Effector memory CD4-positive, alpha-beta T cell (primary cell): ENCODE measurements at regions not wholly inside any gene's neighbourhood (a gene's known extent, or its start where the extent isn't known, plus 50 kb on each side); places are given as distances from the start of the nearest gene placed in this dataset.

ENCODE experiments used
- DNase-seq, 3 donors: peaks; one replicate each; pipeline ENCODE4 v3.0.0-alpha.2; 2020
- H3K27ac ChIP-seq: 2 replicates; pipeline ENCODE4 v1.7.0; 2013; ENCODE audit warnings: mild to moderate bottlenecking, low read length, moderate library complexity; ENCODE audit not compliant: insufficient read depth, poor library complexity, severe bottlenecking
- H3K27me3 ChIP-seq: replicated peaks from 2 replicates; pipeline ENCODE4 v1.7.0; 2013; ENCODE audit warnings: mild to moderate bottlenecking, low read length; ENCODE audit not compliant: insufficient read depth, control insufficient read depth, poor library complexity, severe bottlenecking
- H3K36me3 ChIP-seq: 2 replicates; pipeline ENCODE4 v1.7.0; 2013; ENCODE audit warnings: mild to moderate bottlenecking, low read length, moderate library complexity; ENCODE audit not compliant: control insufficient read depth, insufficient read depth
- H3K4me1 ChIP-seq: 2 replicates; pipeline ENCODE4 v1.7.0; 2013; ENCODE audit warnings: low read length, mild to moderate bottlenecking; ENCODE audit not compliant: control insufficient read depth, insufficient read depth, poor library complexity, severe bottlenecking
- H3K4me3 ChIP-seq: 2 replicates; pipeline ENCODE4 v1.7.0; 2013; ENCODE audit warnings: low read length, low read depth, mild to moderate bottlenecking; ENCODE audit not compliant: insufficient read depth, poor library complexity, severe bottlenecking
- H3K9me3 ChIP-seq: 2 replicates; pipeline ENCODE4 v1.7.0; 2013; ENCODE audit warnings: mild to moderate bottlenecking, low read length, moderate library complexity; ENCODE audit not compliant: control insufficient read depth

- DNase-seq: no peak
- no peaks in the 10 kb centered on the region for H3K9me3 ChIP-seq
- H3K4me3 ChIP-seq: no peak overlapping the region
- no peaks in the 10 kb centered on the region for H3K27me3 ChIP-seq
- H3K27ac ChIP-seq: no peak overlapping the region
- H3K4me1 ChIP-seq: no peaks in the 10 kb centered on the region
- H3K36me3 ChIP-seq: no peaks in the 10 kb centered on the region
These were observed 655.4 kb upstream of the GBE1 start for GRCh38 chr3:82416830-82417229.

- DNase-seq: no peak
- no peaks in the 10 kb centered on the region for H3K36me3 ChIP-seq
- no peaks in the 10 kb centered on the region for H3K9me3 ChIP-seq
- no peaks in the 10 kb centered on the region for H3K27me3 ChIP-seq
- no peak overlapping the region for H3K27ac ChIP-seq
- H3K4me3 ChIP-seq: no peak overlapping the region
- H3K4me1 ChIP-seq: no peaks in the 10 kb centered on the region
These were observed 654.9 kb upstream of the GBE1 start for GRCh38 chr3:82416349-82416748.

GRCh38 chr3:82413171-82413570 lies 651.7 kb upstream of the GBE1 start:
- no peak for DNase-seq
- Histone ChIP-seq H3K9me3 (no peaks in the 10 kb centered on the region), H3K36me3 (no peaks in the 10 kb centered on the region), H3K27ac (no peak overlapping the region), H3K4me3 (no peak overlapping the region), H3K4me1 (no peaks in the 10 kb centered on the region), H3K27me3 (no peaks in the 10 kb centered on the region)

DNA sequence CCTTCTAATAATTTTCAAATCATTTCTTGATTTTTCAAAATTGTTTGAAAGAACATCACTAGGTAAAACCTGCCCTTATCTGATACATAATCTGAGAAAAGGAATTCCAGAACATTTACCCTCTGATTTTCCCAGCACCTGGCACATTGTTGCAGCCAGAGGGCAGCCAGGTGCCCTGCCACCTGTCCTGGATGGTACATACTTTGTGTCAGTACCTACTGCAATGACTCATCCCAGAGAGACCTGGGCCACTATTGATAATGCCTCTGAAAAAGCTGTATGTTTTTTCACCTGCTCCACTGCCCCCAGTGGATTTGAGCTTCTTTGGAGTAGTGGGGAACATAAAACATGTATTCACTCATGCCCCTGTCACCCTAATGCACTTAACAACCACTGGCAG lies 648.9 kb upstream of the GBE1 start:
- Histone ChIP-seq H3K4me3 (no peak overlapping the region), H3K4me1 (no peaks in the 10 kb centered on the region), H3K27ac (no peak overlapping the region), H3K27me3 (no peaks in the 10 kb centered on the region), H3K36me3 (no peaks in the 10 kb centered on the region), H3K9me3 (no peaks in the 10 kb centered on the region)
- no peak for DNase-seq

DNA sequence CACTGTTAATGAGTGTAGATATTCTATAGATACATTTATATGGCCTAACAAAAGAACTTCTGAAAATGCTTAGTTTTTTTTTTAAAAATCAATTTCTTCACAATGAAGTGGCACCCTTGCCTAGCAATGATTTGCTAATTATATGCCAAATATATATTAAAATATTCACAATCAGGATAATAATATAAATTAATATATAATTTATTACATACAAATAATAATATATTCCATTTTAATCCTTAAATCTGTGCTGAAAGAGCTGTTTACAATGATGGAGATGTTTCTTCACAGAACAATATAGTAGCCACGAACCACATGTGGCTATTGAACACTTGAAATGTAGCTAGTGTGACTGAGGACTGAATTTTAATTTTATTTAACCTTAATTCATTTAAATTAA lies 648.4 kb upstream of the GBE1 start:
- Histone ChIP-seq H3K9me3 (no peaks in the 10 kb centered on the region), H3K4me1 (no peaks in the 10 kb centered on the region), H3K36me3 (no peaks in the 10 kb centered on the region), H3K27ac (no peak overlapping the region), H3K27me3 (no peaks in the 10 kb centered on the region), H3K4me3 (no peak overlapping the region)
- no peak for DNase-seq

- Histone ChIP-seq H3K36me3 (no peaks in the 10 kb centered on the region), H3K27me3 (no peaks in the 10 kb centered on the region), H3K4me3 (no peak overlapping the region), H3K9me3 (no peaks in the 10 kb centered on the region), H3K27ac (no peak overlapping the region), H3K4me1 (no peaks in the 10 kb centered on the region)
- no peak for DNase-seq
These were observed 630.8 kb upstream of the GBE1 start for GRCh38 chr3:82392203-82392775.

DNA sequence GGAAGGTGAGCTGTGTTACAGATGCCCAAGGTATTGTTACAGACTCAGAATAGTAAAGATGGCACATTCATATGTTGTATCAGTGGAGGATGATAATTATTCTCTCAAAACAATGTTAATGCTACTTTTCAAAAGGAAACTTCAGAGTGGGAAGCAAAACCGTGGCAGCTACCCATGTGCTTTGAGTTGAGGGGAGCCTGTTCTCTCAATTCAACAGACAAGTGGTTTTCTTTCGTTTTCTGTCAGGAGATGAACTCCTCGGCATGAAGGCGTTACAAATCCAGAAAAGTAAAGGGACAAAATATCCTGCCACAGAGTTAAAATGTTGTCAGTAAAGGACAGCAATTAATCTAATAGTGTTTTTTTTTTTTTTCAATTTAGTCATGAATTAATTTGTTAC lies 629.4 kb upstream of the GBE1 start:
- no peak overlapping the region for H3K27ac ChIP-seq
- DNase-seq: no peak
- no peaks in the 10 kb centered on the region for H3K27me3 ChIP-seq

DNA sequence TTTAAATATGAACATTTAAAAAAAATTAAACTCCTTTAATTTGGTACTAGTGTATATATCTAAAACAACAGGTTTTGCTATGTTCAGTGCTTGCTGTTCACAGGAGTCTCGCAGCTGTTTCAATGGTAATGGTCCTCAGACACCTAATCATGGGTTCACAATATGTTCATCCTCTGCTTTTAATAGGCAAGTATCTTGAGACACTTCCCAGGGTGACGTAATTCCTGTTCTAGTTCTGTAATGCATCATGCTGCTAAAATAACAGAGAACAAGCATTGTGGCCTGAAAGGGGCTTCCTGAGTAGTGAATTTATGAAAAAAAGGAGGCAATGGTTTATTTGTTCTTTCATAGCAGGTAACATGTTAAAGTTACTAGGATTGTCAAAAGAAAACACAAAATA lies 625.2 kb upstream of the GBE1 start:
- DNase-seq: no peak
- Histone ChIP-seq H3K4me1 (no peaks in the 10 kb centered on the region), H3K4me3 (no peak overlapping the region), H3K9me3 (no peaks in the 10 kb centered on the region), H3K36me3 (no peaks in the 10 kb centered on the region), H3K27ac (no peak overlapping the region), H3K27me3 (no peaks in the 10 kb centered on the region)

More for the DNA sequence above, 629.4 kb upstream of the GBE1 start:
- H3K4me3 ChIP-seq: no peak overlapping the region
- no peaks in the 10 kb centered on the region for H3K9me3 ChIP-seq
- H3K4me1 ChIP-seq: no peaks in the 10 kb centered on the region
- H3K36me3 ChIP-seq: no peaks in the 10 kb centered on the region

DNA sequence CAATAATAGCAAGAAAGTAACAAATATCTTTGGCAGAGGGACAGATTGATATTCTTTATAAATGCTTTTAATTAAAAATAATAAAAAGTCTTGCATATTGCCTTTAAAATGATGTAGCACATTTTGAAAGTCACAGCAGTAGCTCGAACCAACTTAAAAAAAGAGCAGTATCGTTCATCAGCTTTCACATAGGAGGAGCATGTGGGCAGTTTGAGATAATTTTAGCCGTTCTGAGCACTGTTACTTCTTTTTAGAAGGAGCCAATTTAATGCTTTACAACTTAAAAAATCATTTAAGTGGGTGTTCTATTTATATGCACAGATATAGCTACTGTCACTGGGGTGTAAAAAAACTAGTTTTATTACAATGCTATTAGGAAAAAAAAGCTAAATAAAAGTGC lies 622.7 kb upstream of the GBE1 start:
- Histone ChIP-seq H3K27ac (no peak overlapping the region), H3K4me3 (no peak overlapping the region), H3K4me1 (no peaks in the 10 kb centered on the region), H3K27me3 (no peaks in the 10 kb centered on the region), H3K36me3 (no peaks in the 10 kb centered on the region), H3K9me3 (no peaks in the 10 kb centered on the region)
- no peak for DNase-seq

- Histone ChIP-seq H3K9me3 (no peaks in the 10 kb centered on the region), H3K4me1 (no peaks in the 10 kb centered on the region), H3K4me3 (no peak overlapping the region), H3K27me3 (no peaks in the 10 kb centered on the region), H3K36me3 (no peaks in the 10 kb centered on the region), H3K27ac (no peak overlapping the region)
- no peak for DNase-seq
These were observed 621.4 kb upstream of the GBE1 start for GRCh38 chr3:82382831-82383230.

DNA sequence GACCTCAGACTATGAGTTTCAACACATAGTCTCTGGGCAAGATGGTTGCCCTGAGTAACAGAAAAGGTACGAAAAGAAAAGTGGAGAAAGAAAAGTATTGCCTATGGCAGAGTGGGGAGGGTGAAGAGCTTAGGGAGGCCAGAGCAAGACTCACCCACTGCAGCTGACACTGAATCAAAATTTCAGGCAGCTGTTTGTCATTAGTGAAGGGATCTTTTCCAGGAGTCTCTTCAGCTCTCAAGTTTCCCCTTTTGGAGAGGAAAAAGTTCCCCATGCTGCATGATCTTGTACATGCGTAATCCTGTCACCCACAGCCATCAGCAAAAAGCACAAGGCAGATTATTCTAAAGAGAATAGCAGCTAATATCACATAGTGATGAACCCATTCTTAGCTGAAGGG lies 616.9 kb upstream of the GBE1 start:
- Histone ChIP-seq H3K4me3 (no peak overlapping the region), H3K36me3 (no peaks in the 10 kb centered on the region), H3K27me3 (no peaks in the 10 kb centered on the region), H3K9me3 (no peaks in the 10 kb centered on the region), H3K4me1 (no peaks in the 10 kb centered on the region), H3K27ac (no peak overlapping the region)
- no peak for DNase-seq
